Glutamatergic neuron (in vitro differentiated cells): ENCODE measurements at regions not wholly inside any gene's neighbourhood (a gene's known extent, or its start where the extent isn't known, plus 50 kb on each side); places are given as distances from the start of the nearest gene placed in this dataset.
"Not testable (repeated sequence)": the region's sequence is repeated elsewhere in the genome, so short reads cannot be mapped to it uniquely, and the experiment has no call there.

Experiments
- DNase-seq: peaks from one replicate; pipeline ENCODE4 v3.0.0; 2022
- H3K27ac Mint-ChIP-seq: one replicate; pipeline ENCODE4 v1.8.0; 2020; ENCODE audit warnings: mild to moderate bottlenecking, mixed read lengths, inconsistent platforms; ENCODE audit not compliant: unreplicated experiment
- H3K27me3 Mint-ChIP-seq: one replicate; pipeline ENCODE4 v1.8.0; 2020; ENCODE audit warnings: mild to moderate bottlenecking, moderate library complexity, mixed read lengths, inconsistent platforms; ENCODE audit not compliant: unreplicated experiment
- H3K36me3 Mint-ChIP-seq: one replicate; pipeline ENCODE4 v1.8.0; 2020; ENCODE audit warnings: mild to moderate bottlenecking, mixed read lengths, inconsistent platforms; ENCODE audit not compliant: unreplicated experiment
- H3K4me1 Mint-ChIP-seq: one replicate; pipeline ENCODE4 v1.8.0; 2020; ENCODE audit warnings: mild to moderate bottlenecking, low read depth, mixed read lengths, inconsistent platforms; ENCODE audit not compliant: unreplicated experiment
- H3K4me3 Mint-ChIP-seq: one replicate; pipeline ENCODE4 v1.8.0; 2020; ENCODE audit warnings: mild to moderate bottlenecking, mixed read lengths, inconsistent platforms; ENCODE audit not compliant: unreplicated experiment
- H3K9me3 Mint-ChIP-seq: one replicate; pipeline ENCODE4 v1.8.0; 2020; ENCODE audit warnings: mild to moderate bottlenecking, moderate library complexity, mixed read lengths, inconsistent platforms; ENCODE audit not compliant: unreplicated experiment
- CTCF ChIP-seq: fragments of 200-600 bp; sonication (generic); IDR thresholded peaks from one replicate; pipeline ENCODE4 v1.5.0; 2021; ENCODE audit not compliant: partially characterized antibody, unreplicated experiment

GRCh38 chr1:87428883-87429282 is 100.2 kb downstream of the LMO4 start:
- Mint-ChIP-seq H3K36me3 (no peaks in the 10 kb centered on the region), H3K27ac (no peak overlapping the region), H3K4me3 (no peak overlapping the region), H3K27me3 (no peaks in the 10 kb centered on the region), H3K4me1 (no peaks in the 10 kb centered on the region), H3K9me3 (no peaks in the 10 kb centered on the region)
- no peak for TF ChIP-seq CTCF
- no peak for DNase-seq

- Mint-ChIP-seq H3K27me3 (no peaks in the 10 kb centered on the region), H3K4me3 (no peak overlapping the region), H3K36me3 (no peaks in the 10 kb centered on the region), H3K27ac (no peak overlapping the region), H3K9me3 (no peaks in the 10 kb centered on the region), H3K4me1 (no peaks in the 10 kb centered on the region)
- DNase-seq, result no peak
- TF ChIP-seq CTCF, result no peak
Observed at GRCh38 chr1:87432685-87433084, 104.0 kb downstream of the LMO4 start.

DNA sequence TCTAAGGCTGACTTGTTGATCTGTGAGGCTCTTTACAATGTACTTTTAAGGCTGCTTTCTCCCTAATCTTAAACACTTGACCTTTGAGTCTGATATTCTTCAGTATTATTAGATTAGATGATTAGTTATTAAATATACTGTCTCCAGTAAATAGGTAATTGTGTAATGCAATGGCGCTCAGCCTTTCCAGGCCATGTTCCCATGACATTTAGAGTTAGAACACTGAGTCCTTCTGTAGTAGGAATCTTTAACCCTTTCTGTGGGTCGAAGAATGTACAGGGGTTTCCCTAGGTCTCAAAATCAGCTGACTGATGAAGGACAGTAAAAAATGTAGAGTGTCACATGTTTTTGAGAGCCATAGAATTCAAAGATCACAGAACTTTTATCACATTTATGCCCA is 104.4 kb downstream of the LMO4 start:
- not testable (repeated sequence) for H3K27ac Mint-ChIP-seq, H3K4me1 Mint-ChIP-seq, H3K4me3 Mint-ChIP-seq

DNA sequence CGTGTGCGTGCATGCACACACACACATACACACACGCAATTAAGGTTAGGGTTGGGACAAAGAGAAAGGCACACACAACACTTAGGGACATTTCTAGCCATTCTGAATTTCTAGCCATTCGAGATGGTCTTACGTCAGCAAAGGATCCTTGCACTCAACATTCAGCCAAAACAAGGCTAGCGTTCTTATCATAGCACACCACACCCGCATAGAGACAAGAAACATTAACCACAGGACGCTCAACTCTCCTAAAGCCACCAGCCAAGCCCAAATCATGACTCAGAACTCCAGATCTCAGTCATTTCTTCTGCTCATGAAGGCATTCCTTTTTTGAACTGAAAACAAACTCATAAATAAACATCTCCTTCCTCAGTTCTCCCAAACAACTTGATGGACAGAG is 106.8 kb downstream of the LMO4 start:
- DNase-seq, result no peak
- Mint-ChIP-seq H3K27me3 (peaks cover 1% of the 10 kb centered on the region), H3K27ac (no peak overlapping the region), H3K4me1 (no peaks in the 10 kb centered on the region), H3K4me3 (no peak overlapping the region), H3K9me3 (no peaks in the 10 kb centered on the region), H3K36me3 (no peaks in the 10 kb centered on the region)
- TF ChIP-seq CTCF, result no peak

More for the DNA sequence above, 104.4 kb downstream of the LMO4 start:
- H3K27me3 Mint-ChIP-seq, DNase-seq, H3K36me3 Mint-ChIP-seq, H3K9me3 Mint-ChIP-seq: not testable (repeated sequence)

GRCh38 chr1:87436115-87436514 is 107.4 kb downstream of the LMO4 start:
- H3K27me3 Mint-ChIP-seq, H3K27ac Mint-ChIP-seq, H3K36me3 Mint-ChIP-seq, H3K4me3 Mint-ChIP-seq, H3K4me1 Mint-ChIP-seq, DNase-seq, H3K9me3 Mint-ChIP-seq: not testable (repeated sequence)

GRCh38 chr1:87436534-87436933 is 107.9 kb downstream of the LMO4 start:
- Mint-ChIP-seq H3K9me3 (no peaks in the 10 kb centered on the region), H3K4me1 (no peaks in the 10 kb centered on the region), H3K4me3 (no peak overlapping the region), H3K27ac (no peak overlapping the region), H3K27me3 (peaks cover 2% of the 10 kb centered on the region), H3K36me3 (no peaks in the 10 kb centered on the region)
- no peak for TF ChIP-seq CTCF
- DNase-seq, result no peak
